SK-N-SH treated with all-trans-retinoic acid at 6 μM for 48 hours (cell line): ENCODE measurements at regions not wholly inside any gene's neighbourhood (a gene's known extent, or its start where the extent isn't known, plus 50 kb on each side); places are given as distances from the start of the nearest gene placed in this dataset.

Experiments used
- ATAC-seq: fragments of 200-7000 bp; cut with Tn5 transposase; 3 replicates; pipeline ENCODE4 v1.9.1; 2020; ENCODE audit warnings: mild to moderate bottlenecking, moderate library complexity
- ARNTL ChIP-seq: fragments of 450-650 bp; formaldehyde crosslinking; IDR thresholded peaks from 2 replicates; pipeline ENCODE4 v1.5.0; 2020; ENCODE audit warnings: low read depth, mild to moderate bottlenecking, moderate library complexity, borderline replicate concordance
- BACH2 ChIP-seq: fragments of 250-450 bp; sonication (Bioruptor Pico); IDR thresholded peaks from 2 replicates; pipeline ENCODE4 v1.9.0; 2021; ENCODE audit warnings: mild to moderate bottlenecking, borderline replicate concordance
- CSDC2 ChIP-seq: fragments of 250-450 bp; sonication (Bioruptor Pico); IDR thresholded peaks from 2 replicates; pipeline ENCODE4 v1.5.0; 2020; ENCODE audit warnings: mild to moderate bottlenecking, moderate library complexity
- ESRRG ChIP-seq: fragments of 250-450 bp; sonication (Bioruptor Pico); IDR thresholded peaks from 2 replicates; pipeline ENCODE4 v1.6.1; 2021; ENCODE audit warnings: mild to moderate bottlenecking
- GLIS3 ChIP-seq: fragments of 250-450 bp; sonication (Bioruptor Pico); IDR thresholded peaks from 2 replicates; pipeline ENCODE4 v1.5.0; 2020; ENCODE audit warnings: mild to moderate bottlenecking, moderate library complexity
- OSR1 ChIP-seq: fragments of 250-450 bp; sonication (Bioruptor Pico); IDR thresholded peaks from 2 replicates; pipeline ENCODE4 v1.8.0; 2022; ENCODE audit warnings: moderate library complexity, mild to moderate bottlenecking, inconsistent platforms
- PPARA ChIP-seq: fragments of 250-450 bp; sonication (Bioruptor Pico); IDR thresholded peaks from 2 replicates; pipeline ENCODE4 v1.5.0; 2020; ENCODE audit warnings: mild to moderate bottlenecking, borderline replicate concordance
- RARB ChIP-seq: fragments of 250-450 bp; sonication (Bioruptor Pico); IDR thresholded peaks from 2 replicates; pipeline ENCODE4 v1.8.0; 2021; ENCODE audit warnings: mild to moderate bottlenecking, moderate library complexity
- SNAI2 ChIP-seq: fragments of 250-450 bp; sonication (Bioruptor Pico); IDR thresholded peaks from 2 replicates; pipeline ENCODE4 v1.5.0; 2020; ENCODE audit warnings: mild to moderate bottlenecking, moderate library complexity
- TCF4 ChIP-seq: fragments of 250-450 bp; sonication (Bioruptor Pico); IDR thresholded peaks from 2 replicates; pipeline ENCODE4 v1.8.0; 2021; ENCODE audit warnings: mild to moderate bottlenecking, moderate library complexity, borderline replicate concordance
- ZC3H10 ChIP-seq: fragments of 250-450 bp; sonication (Bioruptor Pico); IDR thresholded peaks from 2 replicates; pipeline ENCODE4 v1.5.1; 2021; ENCODE audit warnings: mild to moderate bottlenecking, moderate library complexity
- ZNF565 ChIP-seq: fragments of 450-650 bp; formaldehyde crosslinking; conservative IDR thresholded peaks from 2 replicates; pipeline ENCODE4 v1.5.0; 2020; ENCODE audit warnings: low read depth, mild to moderate bottlenecking, moderate library complexity
- ZNF70 ChIP-seq: fragments of 450-650 bp; formaldehyde crosslinking; IDR thresholded peaks from 2 replicates; pipeline ENCODE4 v1.5.0; 2020; ENCODE audit warnings: mild to moderate bottlenecking, moderate library complexity
- ZNF8 ChIP-seq: fragments of 450-650 bp; formaldehyde crosslinking; IDR thresholded peaks from 2 replicates; pipeline ENCODE4 v1.5.0; 2020; ENCODE audit warnings: mild to moderate bottlenecking, moderate library complexity
- TF ChIP-seq, protein P1 (sequence below): fragments of 250-450 bp; sonication (Bioruptor Pico); IDR thresholded peaks from 2 replicates; pipeline ENCODE4 v1.5.0; 2020; ENCODE audit warnings: mild to moderate bottlenecking, moderate library complexity
- TF ChIP-seq, protein P2 (sequence below): fragments of 250-450 bp; sonication (Bioruptor Pico); IDR thresholded peaks from 2 replicates; pipeline ENCODE4 v1.5.1; 2020; ENCODE audit warnings: low read depth, mild to moderate bottlenecking, moderate library complexity
- TF ChIP-seq, protein P3 (sequence below): fragments of 250-450 bp; sonication (Bioruptor Pico); IDR thresholded peaks from 2 replicates; pipeline ENCODE4 v1.8.0; 2021; ENCODE audit warnings: low read depth, mild to moderate bottlenecking, moderate library complexity, borderline replicate concordance
- TF ChIP-seq, protein P4 (sequence below): fragments of 250-450 bp; sonication (Bioruptor Pico); IDR thresholded peaks from 2 replicates; pipeline ENCODE4 v1.5.1; 2021; ENCODE audit warnings: mild to moderate bottlenecking, moderate library complexity
- TF ChIP-seq, protein P5 (sequence below): fragments of 250-450 bp; sonication (Bioruptor Pico); IDR thresholded peaks from 2 replicates; pipeline ENCODE4 v1.8.0; 2020; ENCODE audit warnings: mild to moderate bottlenecking, moderate library complexity, borderline replicate concordance

DNA sequence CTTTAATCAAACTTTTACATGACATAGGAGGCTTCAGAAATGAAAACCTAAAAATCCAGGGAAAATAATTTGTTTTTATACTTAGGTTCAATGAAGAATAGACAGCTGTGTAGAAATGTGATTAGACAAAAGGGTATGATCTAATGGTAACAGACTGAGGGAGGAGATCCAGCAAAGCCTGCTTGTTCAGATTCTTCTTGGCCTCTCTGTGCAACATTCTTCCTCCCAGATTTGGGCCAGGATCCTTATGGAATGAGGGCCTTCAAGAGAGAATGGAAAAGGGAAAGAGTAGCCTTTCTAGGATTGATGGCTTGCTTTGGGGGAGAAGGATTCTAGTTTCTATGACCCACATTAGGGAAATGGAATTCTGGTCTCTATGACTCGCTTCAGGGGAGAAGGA is 94.5 kb upstream of the G2E3 start:
- TF ChIP-seq ARNTL (CRISPR knock-in tag) (no peak), CSDC2 (CRISPR knock-in tag) (no peak), ZC3H10 (CRISPR knock-in tag) (no peak), GLIS3 (CRISPR knock-in tag) (no peak), TCF4 (CRISPR knock-in tag) (no peak), ZNF8 (CRISPR knock-in tag) (no peak), ZNF565 (CRISPR knock-in tag) (no peak)
- TF ChIP-seq, protein P1, sequence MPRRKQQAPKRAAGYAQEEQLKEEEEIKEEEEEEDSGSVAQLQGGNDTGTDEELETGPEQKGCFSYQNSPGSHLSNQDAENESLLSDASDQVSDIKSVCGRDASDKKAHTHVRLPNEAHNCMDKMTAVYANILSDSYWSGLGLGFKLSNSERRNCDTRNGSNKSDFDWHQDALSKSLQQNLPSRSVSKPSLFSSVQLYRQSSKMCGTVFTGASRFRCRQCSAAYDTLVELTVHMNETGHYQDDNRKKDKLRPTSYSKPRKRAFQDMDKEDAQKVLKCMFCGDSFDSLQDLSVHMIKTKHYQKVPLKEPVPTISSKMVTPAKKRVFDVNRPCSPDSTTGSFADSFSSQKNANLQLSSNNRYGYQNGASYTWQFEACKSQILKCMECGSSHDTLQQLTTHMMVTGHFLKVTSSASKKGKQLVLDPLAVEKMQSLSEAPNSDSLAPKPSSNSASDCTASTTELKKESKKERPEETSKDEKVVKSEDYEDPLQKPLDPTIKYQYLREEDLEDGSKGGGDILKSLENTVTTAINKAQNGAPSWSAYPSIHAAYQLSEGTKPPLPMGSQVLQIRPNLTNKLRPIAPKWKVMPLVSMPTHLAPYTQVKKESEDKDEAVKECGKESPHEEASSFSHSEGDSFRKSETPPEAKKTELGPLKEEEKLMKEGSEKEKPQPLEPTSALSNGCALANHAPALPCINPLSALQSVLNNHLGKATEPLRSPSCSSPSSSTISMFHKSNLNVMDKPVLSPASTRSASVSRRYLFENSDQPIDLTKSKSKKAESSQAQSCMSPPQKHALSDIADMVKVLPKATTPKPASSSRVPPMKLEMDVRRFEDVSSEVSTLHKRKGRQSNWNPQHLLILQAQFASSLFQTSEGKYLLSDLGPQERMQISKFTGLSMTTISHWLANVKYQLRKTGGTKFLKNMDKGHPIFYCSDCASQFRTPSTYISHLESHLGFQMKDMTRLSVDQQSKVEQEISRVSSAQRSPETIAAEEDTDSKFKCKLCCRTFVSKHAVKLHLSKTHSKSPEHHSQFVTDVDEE = no peak
- TF ChIP-seq, protein P2, sequence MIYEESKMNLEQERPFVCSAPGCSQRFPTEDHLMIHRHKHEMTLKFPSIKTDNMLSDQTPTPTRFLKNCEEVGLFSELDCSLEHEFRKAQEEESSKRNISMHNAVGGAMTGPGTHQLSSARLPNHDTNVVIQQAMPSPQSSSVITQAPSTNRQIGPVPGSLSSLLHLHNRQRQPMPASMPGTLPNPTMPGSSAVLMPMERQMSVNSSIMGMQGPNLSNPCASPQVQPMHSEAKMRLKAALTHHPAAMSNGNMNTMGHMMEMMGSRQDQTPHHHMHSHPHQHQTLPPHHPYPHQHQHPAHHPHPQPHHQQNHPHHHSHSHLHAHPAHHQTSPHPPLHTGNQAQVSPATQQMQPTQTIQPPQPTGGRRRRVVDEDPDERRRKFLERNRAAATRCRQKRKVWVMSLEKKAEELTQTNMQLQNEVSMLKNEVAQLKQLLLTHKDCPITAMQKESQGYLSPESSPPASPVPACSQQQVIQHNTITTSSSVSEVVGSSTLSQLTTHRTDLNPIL (CRISPR knock-in tag) = no peak
- TF ChIP-seq, protein P3, sequence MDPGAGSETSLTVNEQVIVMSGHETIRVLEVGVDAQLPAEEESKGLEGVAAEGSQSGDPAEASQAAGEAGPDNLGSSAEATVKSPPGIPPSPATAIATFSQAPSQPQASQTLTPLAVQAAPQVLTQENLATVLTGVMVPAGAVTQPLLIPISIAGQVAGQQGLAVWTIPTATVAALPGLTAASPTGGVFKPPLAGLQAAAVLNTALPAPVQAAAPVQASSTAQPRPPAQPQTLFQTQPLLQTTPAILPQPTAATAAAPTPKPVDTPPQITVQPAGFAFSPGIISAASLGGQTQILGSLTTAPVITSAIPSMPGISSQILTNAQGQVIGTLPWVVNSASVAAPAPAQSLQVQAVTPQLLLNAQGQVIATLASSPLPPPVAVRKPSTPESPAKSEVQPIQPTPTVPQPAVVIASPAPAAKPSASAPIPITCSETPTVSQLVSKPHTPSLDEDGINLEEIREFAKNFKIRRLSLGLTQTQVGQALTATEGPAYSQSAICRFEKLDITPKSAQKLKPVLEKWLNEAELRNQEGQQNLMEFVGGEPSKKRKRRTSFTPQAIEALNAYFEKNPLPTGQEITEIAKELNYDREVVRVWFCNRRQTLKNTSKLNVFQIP (CRISPR knock-in tag) = no peak
- TF ChIP-seq, protein P4, sequence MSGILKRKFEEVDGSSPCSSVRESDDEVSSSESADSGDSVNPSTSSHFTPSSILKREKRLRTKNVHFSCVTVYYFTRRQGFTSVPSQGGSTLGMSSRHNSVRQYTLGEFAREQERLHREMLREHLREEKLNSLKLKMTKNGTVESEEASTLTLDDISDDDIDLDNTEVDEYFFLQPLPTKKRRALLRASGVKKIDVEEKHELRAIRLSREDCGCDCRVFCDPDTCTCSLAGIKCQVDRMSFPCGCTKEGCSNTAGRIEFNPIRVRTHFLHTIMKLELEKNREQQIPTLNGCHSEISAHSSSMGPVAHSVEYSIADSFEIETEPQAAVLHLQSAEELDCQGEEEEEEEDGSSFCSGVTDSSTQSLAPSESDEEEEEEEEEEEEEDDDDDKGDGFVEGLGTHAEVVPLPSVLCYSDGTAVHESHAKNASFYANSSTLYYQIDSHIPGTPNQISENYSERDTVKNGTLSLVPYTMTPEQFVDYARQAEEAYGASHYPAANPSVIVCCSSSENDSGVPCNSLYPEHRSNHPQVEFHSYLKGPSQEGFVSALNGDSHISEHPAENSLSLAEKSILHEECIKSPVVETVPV (CRISPR knock-in tag) = no peak
- TF ChIP-seq, protein P5, sequence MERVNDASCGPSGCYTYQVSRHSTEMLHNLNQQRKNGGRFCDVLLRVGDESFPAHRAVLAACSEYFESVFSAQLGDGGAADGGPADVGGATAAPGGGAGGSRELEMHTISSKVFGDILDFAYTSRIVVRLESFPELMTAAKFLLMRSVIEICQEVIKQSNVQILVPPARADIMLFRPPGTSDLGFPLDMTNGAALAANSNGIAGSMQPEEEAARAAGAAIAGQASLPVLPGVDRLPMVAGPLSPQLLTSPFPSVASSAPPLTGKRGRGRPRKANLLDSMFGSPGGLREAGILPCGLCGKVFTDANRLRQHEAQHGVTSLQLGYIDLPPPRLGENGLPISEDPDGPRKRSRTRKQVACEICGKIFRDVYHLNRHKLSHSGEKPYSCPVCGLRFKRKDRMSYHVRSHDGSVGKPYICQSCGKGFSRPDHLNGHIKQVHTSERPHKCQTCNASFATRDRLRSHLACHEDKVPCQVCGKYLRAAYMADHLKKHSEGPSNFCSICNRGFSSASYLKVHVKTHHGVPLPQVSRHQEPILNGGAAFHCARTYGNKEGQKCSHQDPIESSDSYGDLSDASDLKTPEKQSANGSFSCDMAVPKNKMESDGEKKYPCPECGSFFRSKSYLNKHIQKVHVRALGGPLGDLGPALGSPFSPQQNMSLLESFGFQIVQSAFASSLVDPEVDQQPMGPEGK = no peak
- no peak for ATAC-seq

DNA sequence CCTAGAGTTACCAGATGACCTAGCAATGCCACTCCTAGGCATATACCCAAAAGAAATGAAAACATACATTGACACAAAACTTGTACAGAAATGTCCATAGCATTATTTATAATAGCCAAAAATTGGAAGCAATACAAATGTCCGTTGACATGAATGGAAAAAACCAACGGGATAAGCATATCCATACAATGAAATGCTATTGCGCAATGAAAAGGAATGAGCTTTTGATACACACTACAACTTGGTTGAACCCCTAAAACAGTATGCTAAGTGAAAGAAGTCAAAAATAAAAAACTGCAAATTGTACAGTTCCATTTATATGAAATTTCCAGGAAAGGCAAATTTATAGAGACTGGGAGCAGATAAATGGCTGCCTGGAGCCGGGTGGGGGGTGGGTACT is 90.6 kb upstream of the G2E3 start:
- no peak for TF ChIP-seq ZNF565 (CRISPR knock-in tag)
- no peak for TF ChIP-seq BACH2 (CRISPR knock-in tag)
- no peak for TF ChIP-seq ZNF70 (CRISPR knock-in tag)
- no peak for TF ChIP-seq SNAI2 (CRISPR knock-in tag)
- TF ChIP-seq PPARA (CRISPR knock-in tag) = no peak
- TF ChIP-seq, protein P2 (CRISPR knock-in tag) = no peak
- TF ChIP-seq, protein P5 = no peak
- no peak for TF ChIP-seq OSR1 (CRISPR knock-in tag)
- no peak for TF ChIP-seq ESRRG (CRISPR knock-in tag)
- no peak for TF ChIP-seq RARB (CRISPR knock-in tag)
- TF ChIP-seq, protein P1 = no peak
- TF ChIP-seq, all 23 proteins: peak for 0
- no peak for ATAC-seq
